NCI-H345 (cell line): ENCODE measurements at regions not wholly inside any gene's neighbourhood (a gene's known extent, or its start where the extent isn't known, plus 50 kb on each side); places are given as distances from the start of the nearest gene placed in this dataset.
"Not testable (repeated sequence)": the region's sequence is repeated elsewhere in the genome, so short reads cannot be mapped to it uniquely, and the experiment has no call there.

Source experiments
- DNase-seq: peaks from one replicate; lab custom pipeline; 2025; lab: John Stamatoyannopoulos, UW

- no peak for DNase-seq
These were observed 133.8 kb upstream of the RFX3 start for GRCh38 chr9:3659647-3660046.

- no peak for DNase-seq
These were observed 133.2 kb upstream of the RFX3 start for GRCh38 chr9:3658964-3659363.

GRCh38 chr9:3656224-3656623 lies 130.4 kb upstream of the RFX3 start:
- no peak for DNase-seq

- DNase-seq: no peak
These were observed 125.3 kb upstream of the RFX3 start for GRCh38 chr9:3650994-3651622.

- DNase-seq: no peak
These were observed 123.0 kb upstream of the RFX3 start for GRCh38 chr9:3648722-3649246.

GRCh38 chr9:3648266-3648665 lies 122.5 kb upstream of the RFX3 start:
- no peak for DNase-seq

GRCh38 chr9:3647652-3648051 lies 121.9 kb upstream of the RFX3 start:
- no peak for DNase-seq

GRCh38 chr9:3646226-3646625 lies 120.4 kb upstream of the RFX3 start:
- DNase-seq: no peak

- not testable (repeated sequence) for DNase-seq
These were observed 116.3 kb upstream of the RFX3 start for GRCh38 chr9:3642075-3642474.

GRCh38 chr9:3629495-3629894 lies 103.7 kb upstream of the RFX3 start:
- DNase-seq: no peak

- no peak for DNase-seq
These were observed 102.4 kb upstream of the RFX3 start for GRCh38 chr9:3628239-3628638.

- no peak for DNase-seq
These were observed 82.2 kb upstream of the RFX3 start for GRCh38 chr9:3608011-3608410.

- DNase-seq: no peak
These were observed 74.9 kb upstream of the RFX3 start for GRCh38 chr9:3600672-3601071.

GRCh38 chr9:3597792-3598191 lies 72.0 kb upstream of the RFX3 start:
- no peak for DNase-seq

- no peak for DNase-seq
These were observed 60.3 kb upstream of the RFX3 start for GRCh38 chr9:3586066-3586465.

GRCh38 chr9:3585606-3586005 lies 59.8 kb upstream of the RFX3 start:
- no peak for DNase-seq

- no peak for DNase-seq
These were observed 53.0 kb upstream of the RFX3 start for GRCh38 chr9:3578786-3579185.

- no peak for DNase-seq
These were observed 50.5 kb upstream of the RFX3 start for GRCh38 chr9:3576328-3576727.

GRCh38 chr9:3575821-3576220 lies 50.0 kb upstream of the RFX3 start:
- DNase-seq: no peak
